Lower lobe of right lung (tissue), 2 donors: ENCODE measurements at regions not wholly inside any gene's neighbourhood (a gene's known extent, or its start where the extent isn't known, plus 50 kb on each side); places are given as distances from the start of the nearest gene placed in this dataset.

ENCODE experiments used
- ATAC-seq, 2 donors: fragments of 200-7000 bp; cut with Tn5 transposase; one replicate each; pipeline ENCODE4 v1.9.1; 2020 to 2022; ENCODE audit warnings: mild to moderate bottlenecking in 2 of 2, moderate library complexity in 2 of 2
- DNase-seq: peaks from one replicate; pipeline ENCODE4 v3.0.0-alpha.2; 2020
- H3K27ac ChIP-seq: fragments of 200-600 bp; one replicate; pipeline ENCODE4 v1.8.0; 2022
- H3K27me3 ChIP-seq: fragments of 200-600 bp; one replicate; pipeline ENCODE4 v1.8.0; 2022; ENCODE audit warnings: low read depth
- H3K36me3 ChIP-seq: fragments of 200-600 bp; one replicate; pipeline ENCODE4 v1.8.0; 2022; ENCODE audit warnings: mild to moderate bottlenecking
- H3K4me1 ChIP-seq: fragments of 200-600 bp; one replicate; pipeline ENCODE4 v1.8.0; 2022
- H3K4me3 ChIP-seq: fragments of 200-600 bp; one replicate; pipeline ENCODE4 v1.8.0; 2022; ENCODE audit warnings: mild to moderate bottlenecking
- H3K9me3 ChIP-seq: fragments of 200-600 bp; one replicate; pipeline ENCODE4 v1.8.0; 2022
- CTCF ChIP-seq: fragments of 200-600 bp; IDR thresholded peaks from one replicate; pipeline ENCODE4 v1.8.0; 2022; ENCODE audit warnings: antibody characterized with exemption, mild to moderate bottlenecking
- intact Hi-C: fragments of 100-400 bp; cut with DNase I; formaldehyde crosslinking; loops from one replicate; pipeline ENCODE4 v1.11.0; 2022
- donor health status: DM: no; HTN: yes; CAD: no; lungs with severe emphysema.

GRCh38 chr4:185885604-185886003, 73.6 kb upstream of the SORBS2 start:
- no peaks in the 10 kb centered on the region for H3K27me3 ChIP-seq
- no peak for ATAC-seq
- intact Hi-C loops, result no loop called here
- peaks cover 9% of the 10 kb centered on the region for H3K9me3 ChIP-seq
- no peak for DNase-seq
- H3K4me3 ChIP-seq, result no peak overlapping the region
- no peak for TF ChIP-seq CTCF
- no peaks in the 10 kb centered on the region for H3K36me3 ChIP-seq
- no peak overlapping the region for H3K27ac ChIP-seq
- no peaks in the 10 kb centered on the region for H3K4me1 ChIP-seq

- TF ChIP-seq CTCF, result no peak
- intact Hi-C loops, result no loop called here
- Histone ChIP-seq H3K27me3 (no peaks in the 10 kb centered on the region), H3K9me3 (peaks cover 9% of the 10 kb centered on the region), H3K4me3 (no peak overlapping the region), H3K36me3 (no peaks in the 10 kb centered on the region), H3K4me1 (no peaks in the 10 kb centered on the region), H3K27ac (no peak overlapping the region)
- DNase-seq (no peak), ATAC-seq (no peak)
Measured at GRCh38 chr4:185886832-185887524, 75.0 kb upstream of the SORBS2 start.

GRCh38 chr4:185888676-185889075, 76.7 kb upstream of the SORBS2 start:
- no peak overlapping the region for H3K4me3 ChIP-seq
- no peaks in the 10 kb centered on the region for H3K27me3 ChIP-seq
- peaks cover 9% of the 10 kb centered on the region for H3K9me3 ChIP-seq
- DNase-seq (no peak), ATAC-seq (no peak)
- intact Hi-C loops, result no loop called here
- no peaks in the 10 kb centered on the region for H3K4me1 ChIP-seq
- no peak for TF ChIP-seq CTCF
- no peak overlapping the region for H3K27ac ChIP-seq
- H3K36me3 ChIP-seq, result no peaks in the 10 kb centered on the region

- no peak for TF ChIP-seq CTCF
- Histone ChIP-seq H3K4me1 (no peaks in the 10 kb centered on the region), H3K27me3 (no peaks in the 10 kb centered on the region), H3K9me3 (peaks cover 9% of the 10 kb centered on the region), H3K36me3 (no peaks in the 10 kb centered on the region), H3K27ac (no peak overlapping the region), H3K4me3 (no peak overlapping the region)
- DNase-seq, result no peak
- no peak for ATAC-seq
- intact Hi-C loops, result no loop called here
Measured at GRCh38 chr4:185889585-185889984, 77.6 kb upstream of the SORBS2 start.

- intact Hi-C loops, result no loop called here
- TF ChIP-seq CTCF, result no peak
- no peak overlapping the region for H3K27ac ChIP-seq
- no peak overlapping the region for H3K4me3 ChIP-seq
- H3K4me1 ChIP-seq, result no peaks in the 10 kb centered on the region
- no peak for DNase-seq
- H3K36me3 ChIP-seq, result no peaks in the 10 kb centered on the region
- peaks cover 9% of the 10 kb centered on the region for H3K9me3 ChIP-seq
- no peak for ATAC-seq
- no peaks in the 10 kb centered on the region for H3K27me3 ChIP-seq
Measured at GRCh38 chr4:185890196-185890595, 78.2 kb upstream of the SORBS2 start.
